Caco-2 (cell line): ENCODE measurements at regions not wholly inside any gene's neighbourhood (a gene's known extent, or its start where the extent isn't known, plus 50 kb on each side); places are given as distances from the start of the nearest gene placed in this dataset.

Source experiments
- BruUV-seq: library from RNA; stranded (reverse); fragments of 400-500 nt; replicated peaks from 2 replicates; lab custom pipeline; 2021; lab: Mats Ljungman, UMichigan
- CTCF ChIA-PET: fragments of 300-600 bp; sonication (Branson Sonifier 250); formaldehyde crosslinking; loops from one replicate; lab custom pipeline; 2022; ENCODE audit warnings: antibody characterized with exemption; lab: Charles Lee
- POLR2A ChIA-PET: fragments of 300-600 bp; sonication (Branson Sonifier 250); formaldehyde crosslinking; loops from one replicate; lab custom pipeline; 2022; ENCODE audit warnings: antibody characterized with exemption; lab: Charles Lee
- DNase-seq, 2 experiments: peaks; one replicate each; pipeline versions ENCODE4 v3.0.0 to v3.0.0-alpha.2; 2020 to 2022
- H3K27me3 ChIP-seq: replicated peaks from 2 replicates; pipeline ENCODE4 v1.6.0; 2011; ENCODE audit warnings: low read length; ENCODE audit not compliant: control insufficient read depth, insufficient read depth
- H3K36me3 ChIP-seq: 2 replicates; pipeline ENCODE4 v1.5.1; 2011; ENCODE audit warnings: low read length; ENCODE audit not compliant: control insufficient read depth, insufficient read depth
- H3K4me1 ChIP-seq: fragments of 250-450 bp; sonication (Bioruptor Pico); 2 replicates; pipeline ENCODE4 v1.5.1; 2020; ENCODE audit warnings: mild to moderate bottlenecking
- H3K4me3 ChIP-seq: 2 replicates; pipeline ENCODE4 v1.5.1; 2011; ENCODE audit warnings: low read depth, mild to moderate bottlenecking, control low read depth, low read length
- H3K9me3 ChIP-seq: fragments of 250-450 bp; sonication (Bioruptor Pico); 2 replicates; pipeline ENCODE4 v1.5.1; 2020; ENCODE audit warnings: mild to moderate bottlenecking, moderate library complexity
- H3K27ac Mint-ChIP-seq: one replicate; pipeline ENCODE4 v1.8.0; 2022; ENCODE audit warnings: mixed read lengths; ENCODE audit not compliant: unreplicated experiment
- H3K27me3 Mint-ChIP-seq: one replicate; pipeline ENCODE4 v1.8.0; 2022; ENCODE audit warnings: mixed read lengths; ENCODE audit not compliant: insufficient read depth, unreplicated experiment
- H3K36me3 Mint-ChIP-seq: one replicate; pipeline ENCODE4 v1.8.0; 2022; ENCODE audit warnings: mild to moderate bottlenecking, mixed read lengths; ENCODE audit not compliant: insufficient read depth, unreplicated experiment
- H3K4me1 Mint-ChIP-seq: one replicate; pipeline ENCODE4 v1.8.0; 2022; ENCODE audit warnings: low read depth, mixed read lengths; ENCODE audit not compliant: unreplicated experiment
- H3K4me3 Mint-ChIP-seq: one replicate; pipeline ENCODE4 v1.8.0; 2022; ENCODE audit warnings: mild to moderate bottlenecking, moderate library complexity, mixed read lengths; ENCODE audit not compliant: unreplicated experiment
- H3K9me3 Mint-ChIP-seq: one replicate; pipeline ENCODE4 v1.8.0; 2022; ENCODE audit warnings: mixed read lengths; ENCODE audit not compliant: unreplicated experiment
- CTCF ChIP-seq, 2 experiments: fragments of 200-600 bp in 1 of 2; IDR thresholded peaks; 1 replicate in 1 of 2; 2 replicates in 1 of 2; pipeline versions ENCODE4 v1.5.1 to v1.8.0; 2011 to 2022; ENCODE audit warnings: antibody characterized with exemption in 1 of 2, control low read depth in 1 of 2, inconsistent platforms in 1 of 2, low read depth in 1 of 2, low read length in 1 of 2, mild to moderate bottlenecking in 1 of 2, moderate library complexity in 1 of 2; ENCODE audit not compliant: insufficient read depth in 1 of 2, severe bottlenecking in 1 of 2, unreplicated experiment in 1 of 2
- intact Hi-C: fragments of 100-400 bp; cut with micrococcal nuclease; formaldehyde crosslinking; loops from one replicate; pipeline ENCODE4 v1.10.0; 2022; ENCODE audit not compliant: unreplicated experiment

- no peaks in the 10 kb centered on the region for H3K36me3 Mint-ChIP-seq
- no peak overlapping the region for H3K27ac Mint-ChIP-seq
- intact Hi-C loops = no loop called here
- Histone ChIP-seq H3K4me1 (no peaks in the 10 kb centered on the region), H3K36me3 (no peaks in the 10 kb centered on the region), H3K4me3 (no peak overlapping the region), H3K27me3 (no peaks in the 10 kb centered on the region), H3K9me3 (peaks cover 6% of the 10 kb centered on the region; the same call in 1 of the 2 replicates)
- no peak for TF ChIP-seq CTCF (IDR thresholded peaks at IDR 0.05; ENCODE audit: insufficient read depth in 1 of 2, low read depth in 1 of 2, low read length in 1 of 2, severe bottlenecking in 1 of 2, unreplicated experiment in 1 of 2)
- H3K27me3 Mint-ChIP-seq = no peaks in the 10 kb centered on the region
- no peaks in the 10 kb centered on the region for H3K4me1 Mint-ChIP-seq
- DNase-seq = no peak
- POLR2A ChIA-PET = no interaction called here
- BruUV-seq = no TSS peak
- CTCF ChIA-PET = no interaction called here
- H3K9me3 Mint-ChIP-seq = peaks cover 15% of the 10 kb centered on the region
- H3K4me3 Mint-ChIP-seq = no peak overlapping the region
These were observed 393.5 kb downstream of the PCNX1 start for GRCh38 chr14:71300566-71301330.

GRCh38 chr14:71301611-71302010, 394.4 kb downstream of the PCNX1 start:
- no peaks in the 10 kb centered on the region for H3K4me1 Mint-ChIP-seq
- peaks cover 6% of the 10 kb centered on the region; the same call in 1 of the 2 replicates for H3K9me3 ChIP-seq
- H3K36me3 ChIP-seq = no peaks in the 10 kb centered on the region
- intact Hi-C loops = no loop called here
- CTCF ChIA-PET = no interaction called here
- TF ChIP-seq CTCF (IDR thresholded peaks at IDR 0.05; ENCODE audit: insufficient read depth in 1 of 2, low read depth in 1 of 2, low read length in 1 of 2, severe bottlenecking in 1 of 2, unreplicated experiment in 1 of 2) = no peak
- no peak overlapping the region for H3K27ac Mint-ChIP-seq
- no peaks in the 10 kb centered on the region for H3K27me3 Mint-ChIP-seq
- H3K9me3 Mint-ChIP-seq = peaks cover 16% of the 10 kb centered on the region
- H3K4me3 Mint-ChIP-seq = no peak overlapping the region
- no peaks in the 10 kb centered on the region for H3K36me3 Mint-ChIP-seq
- no peaks in the 10 kb centered on the region for H3K4me1 ChIP-seq
- no TSS peak for BruUV-seq
- POLR2A ChIA-PET = no interaction called here
- no peak for DNase-seq
- H3K4me3 ChIP-seq = no peak overlapping the region
- H3K27me3 ChIP-seq = no peaks in the 10 kb centered on the region

GRCh38 chr14:71304690-71305089, 397.4 kb downstream of the PCNX1 start:
- no peak overlapping the region for H3K27ac Mint-ChIP-seq
- Histone ChIP-seq H3K4me3 (no peak overlapping the region), H3K27me3 (no peaks in the 10 kb centered on the region), H3K4me1 (no peaks in the 10 kb centered on the region), H3K36me3 (no peaks in the 10 kb centered on the region), H3K9me3 (peaks cover 6% of the 10 kb centered on the region; the same call in 1 of the 2 replicates)
- ChIA-PET POLR2A (no interaction called here), CTCF (no interaction called here)
- no TSS peak for BruUV-seq
- TF ChIP-seq CTCF (IDR thresholded peaks at IDR 0.05; ENCODE audit: insufficient read depth in 1 of 2, low read depth in 1 of 2, low read length in 1 of 2, severe bottlenecking in 1 of 2, unreplicated experiment in 1 of 2) = no peak
- intact Hi-C loops = no loop called here
- no peak for DNase-seq
- H3K4me3 Mint-ChIP-seq = no peak overlapping the region
- peaks cover 16% of the 10 kb centered on the region for H3K9me3 Mint-ChIP-seq
- H3K27me3 Mint-ChIP-seq = no peaks in the 10 kb centered on the region
- H3K36me3 Mint-ChIP-seq = no peaks in the 10 kb centered on the region
- H3K4me1 Mint-ChIP-seq = no peaks in the 10 kb centered on the region
